H7 (cell line): ENCODE measurements at regions not wholly inside any gene's neighbourhood (a gene's known extent, or its start where the extent isn't known, plus 50 kb on each side); places are given as distances from the start of the nearest gene placed in this dataset.
"Not testable (repeated sequence)": the region's sequence is repeated elsewhere in the genome, so short reads cannot be mapped to it uniquely, and the experiment has no call there.

ENCODE experiments used
- DNase-seq: peaks from one replicate; pipeline ENCODE4 v3.0.0; 2012
- H3K27me3 ChIP-seq: 2 replicates; pipeline ENCODE4 v1.6.0; 2011; ENCODE audit warnings: mild to moderate bottlenecking, low read length; ENCODE audit not compliant: control insufficient read depth, insufficient read depth
- H3K36me3 ChIP-seq: replicated peaks from 2 replicates; pipeline ENCODE4 v1.5.1; 2011; ENCODE audit warnings: low read length; ENCODE audit not compliant: control insufficient read depth, insufficient read depth
- H3K4me3 ChIP-seq: 2 replicates; pipeline ENCODE4 v1.5.1; 2011; ENCODE audit warnings: low read depth, mild to moderate bottlenecking, control low read depth, low read length, moderate library complexity; ENCODE audit not compliant: insufficient read depth

- H3K4me3 ChIP-seq, result no peak overlapping the region
- no peaks in the 10 kb centered on the region for H3K27me3 ChIP-seq
- no peaks in the 10 kb centered on the region for H3K36me3 ChIP-seq
- no peak for DNase-seq
These were observed 369.5 kb upstream of the PHF14 start for GRCh38 chr7:10604128-10604527.

DNA sequence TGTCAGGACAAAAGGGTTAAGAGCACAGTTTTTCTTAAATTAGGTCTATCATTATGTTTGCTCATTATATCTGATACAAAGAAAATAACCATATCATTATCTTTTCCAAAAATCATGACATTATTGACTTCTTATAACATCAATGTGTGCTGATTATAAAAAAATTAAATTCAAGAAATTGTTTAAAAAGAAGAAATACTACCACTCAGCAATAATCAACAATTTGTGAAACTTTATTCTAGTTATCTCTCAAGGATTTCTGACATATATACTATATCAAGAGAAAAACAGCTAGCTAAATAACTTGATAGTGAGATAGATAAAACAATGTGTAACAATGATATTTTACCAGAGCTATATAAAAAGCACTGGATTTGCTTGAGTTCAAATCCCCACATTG lies 360.7 kb upstream of the PHF14 start:
- no peak for DNase-seq
- Histone ChIP-seq H3K4me3 (no peak overlapping the region), H3K27me3 (no peaks in the 10 kb centered on the region), H3K36me3 (no peaks in the 10 kb centered on the region)

DNA sequence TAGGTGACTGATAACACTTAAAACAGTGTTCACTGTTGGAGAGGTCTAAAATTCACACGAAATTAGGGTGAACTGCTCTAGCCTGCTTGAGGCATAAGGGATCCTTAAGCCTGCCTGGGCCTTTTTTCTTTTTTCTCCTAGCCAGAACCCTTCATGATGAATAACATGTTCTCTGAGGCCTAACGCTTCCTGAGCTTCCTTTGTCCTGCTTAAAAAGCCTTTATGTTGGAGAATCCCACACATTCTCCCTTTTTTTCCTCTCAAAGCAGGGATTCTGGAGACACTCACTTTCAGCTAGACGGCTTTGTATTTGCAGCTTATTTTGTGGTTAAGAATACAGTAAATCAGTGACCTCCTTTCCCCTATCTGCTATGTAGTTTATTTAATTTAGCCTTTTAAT lies 354.7 kb upstream of the PHF14 start:
- no peak overlapping the region for H3K4me3 ChIP-seq
- DNase-seq, result peak; percentile 6
- no peaks in the 10 kb centered on the region for H3K27me3 ChIP-seq
- no peaks in the 10 kb centered on the region for H3K36me3 ChIP-seq

DNA sequence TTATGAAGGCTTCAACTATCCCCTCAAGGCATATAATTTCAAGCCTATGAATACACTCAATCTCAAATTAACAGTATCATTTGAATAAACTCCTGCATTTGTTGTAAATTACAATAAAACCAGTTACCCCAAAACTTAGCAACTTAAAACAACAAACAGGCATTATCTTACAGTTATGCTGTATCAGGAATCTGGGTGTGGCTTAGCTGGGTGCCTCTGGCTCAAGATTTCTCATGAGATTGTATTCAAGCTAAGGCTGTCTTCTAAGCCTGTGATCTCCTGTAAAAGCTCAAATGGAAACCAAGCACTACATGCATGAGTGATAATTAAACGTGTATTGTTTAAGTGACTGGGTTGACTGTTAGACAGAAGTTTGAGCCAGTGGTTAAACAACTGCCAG lies 341.0 kb upstream of the PHF14 start:
- Histone ChIP-seq H3K27me3 (no peaks in the 10 kb centered on the region), H3K4me3 (no peak overlapping the region), H3K36me3 (no peaks in the 10 kb centered on the region)
- DNase-seq, result no peak

DNA sequence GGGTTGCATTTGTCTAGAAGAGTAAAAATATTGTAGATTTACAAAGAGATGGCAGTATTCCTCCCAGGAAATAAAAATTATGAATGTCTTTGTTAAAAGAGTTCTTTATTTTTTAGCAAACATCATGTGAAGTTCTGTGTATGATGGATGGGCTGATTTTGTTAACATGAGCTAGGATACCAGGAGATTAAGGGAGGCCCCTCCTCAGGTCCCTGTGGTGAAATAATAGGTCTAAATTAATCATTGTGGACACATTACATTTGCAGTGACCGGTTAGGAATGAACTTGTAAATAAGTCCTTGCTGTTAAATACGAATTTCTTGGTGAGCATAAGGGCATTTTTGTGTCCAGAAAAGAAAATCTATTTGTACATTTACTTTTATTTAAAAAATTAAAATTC lies 339.4 kb upstream of the PHF14 start:
- H3K27me3 ChIP-seq, result no peaks in the 10 kb centered on the region
- H3K4me3 ChIP-seq, result no peak overlapping the region
- no peaks in the 10 kb centered on the region for H3K36me3 ChIP-seq
- no peak for DNase-seq

- Histone ChIP-seq H3K36me3 (no peaks in the 10 kb centered on the region), H3K27me3 (no peaks in the 10 kb centered on the region), H3K4me3 (no peak overlapping the region)
- DNase-seq, result no peak
These were observed 335.7 kb upstream of the PHF14 start for GRCh38 chr7:10637991-10638390.

GRCh38 chr7:10643545-10643944 lies 330.1 kb upstream of the PHF14 start:
- DNase-seq, result no peak

GRCh38 chr7:10644849-10645248 lies 328.8 kb upstream of the PHF14 start:
- Histone ChIP-seq H3K36me3 (no peaks in the 10 kb centered on the region), H3K27me3 (no peaks in the 10 kb centered on the region), H3K4me3 (no peak overlapping the region)
- DNase-seq, result no peak

More at GRCh38 chr7:10643545-10643944, 330.1 kb upstream of the PHF14 start:
- H3K27me3 ChIP-seq, result no peaks in the 10 kb centered on the region
- H3K36me3 ChIP-seq, result no peaks in the 10 kb centered on the region
- no peak overlapping the region for H3K4me3 ChIP-seq

DNA sequence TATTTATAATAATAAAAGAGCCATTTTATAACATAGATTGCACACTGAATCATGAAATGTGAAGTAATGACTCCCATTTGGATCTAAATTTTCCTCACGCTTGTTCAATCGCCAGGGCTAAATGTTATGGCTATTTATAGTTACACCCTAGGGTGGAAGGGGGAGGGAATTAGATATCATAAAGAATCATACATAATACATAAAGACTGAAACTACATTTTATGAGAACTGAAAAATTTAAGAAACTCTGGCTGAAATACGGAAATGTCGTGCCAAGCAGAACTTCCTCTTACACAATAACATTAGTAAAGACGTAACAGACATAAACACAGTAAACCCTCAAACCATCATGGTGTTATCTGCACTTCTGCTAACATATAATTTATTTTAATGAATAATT lies 327.5 kb upstream of the PHF14 start:
- no peak for DNase-seq
- Histone ChIP-seq H3K4me3 (no peak overlapping the region), H3K36me3 (no peaks in the 10 kb centered on the region), H3K27me3 (no peaks in the 10 kb centered on the region)

GRCh38 chr7:10648289-10648688 lies 325.4 kb upstream of the PHF14 start:
- Histone ChIP-seq H3K36me3 (no peaks in the 10 kb centered on the region), H3K4me3 (no peak overlapping the region), H3K27me3 (no peaks in the 10 kb centered on the region)
- no peak for DNase-seq

DNA sequence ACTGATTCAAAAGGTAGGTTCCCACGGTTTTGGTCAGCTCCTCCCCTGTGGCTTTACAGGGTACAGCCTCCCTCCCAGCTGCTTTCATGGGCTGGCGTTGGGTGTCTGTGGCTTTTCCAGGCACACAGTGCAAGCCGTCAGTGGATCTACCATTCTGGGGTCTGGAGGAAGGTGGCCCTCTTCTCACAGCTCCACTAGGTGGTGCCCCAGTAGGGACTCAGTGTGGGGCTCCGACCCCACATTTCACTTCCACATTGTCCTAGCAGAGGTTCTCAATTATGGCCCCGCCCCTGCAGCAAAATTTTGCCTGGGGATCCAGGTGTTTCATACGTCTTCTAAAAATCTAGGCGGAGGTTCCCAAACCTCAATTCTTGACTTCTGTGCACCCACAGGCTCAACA lies 324.6 kb upstream of the PHF14 start:
- H3K27me3 ChIP-seq, DNase-seq, H3K4me3 ChIP-seq, H3K36me3 ChIP-seq: not testable (repeated sequence)

- Histone ChIP-seq H3K36me3 (no peaks in the 10 kb centered on the region), H3K27me3 (no peaks in the 10 kb centered on the region)
- DNase-seq, result no peak
These were observed 318.6 kb upstream of the PHF14 start for GRCh38 chr7:10655031-10655430.

DNA sequence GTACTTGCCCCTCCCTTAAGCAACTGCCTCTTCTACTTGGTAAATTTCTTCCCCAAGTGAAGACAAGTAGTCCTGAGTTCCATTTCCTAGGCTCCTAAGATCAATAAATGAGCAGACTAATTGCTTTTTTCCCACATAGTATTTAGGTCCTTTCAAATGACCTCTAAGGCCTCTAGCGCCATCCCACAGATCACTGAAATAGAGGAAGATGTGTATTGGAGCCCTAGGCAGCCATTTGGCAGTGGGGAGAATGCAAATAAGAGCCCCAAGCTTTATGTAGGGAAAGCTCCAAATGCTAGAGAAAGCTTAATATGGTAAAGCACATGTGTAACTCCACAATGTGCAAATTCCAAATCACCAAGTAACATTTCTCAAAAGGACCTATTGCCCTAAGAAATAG lies 316.5 kb upstream of the PHF14 start:
- Histone ChIP-seq H3K4me3 (no peak overlapping the region), H3K36me3 (no peaks in the 10 kb centered on the region), H3K27me3 (no peaks in the 10 kb centered on the region; the same call in 1 of the 2 replicates)
- peak; percentile 28 for DNase-seq

More at GRCh38 chr7:10655031-10655430, 318.6 kb upstream of the PHF14 start:
- H3K4me3 ChIP-seq, result no peak overlapping the region

DNA sequence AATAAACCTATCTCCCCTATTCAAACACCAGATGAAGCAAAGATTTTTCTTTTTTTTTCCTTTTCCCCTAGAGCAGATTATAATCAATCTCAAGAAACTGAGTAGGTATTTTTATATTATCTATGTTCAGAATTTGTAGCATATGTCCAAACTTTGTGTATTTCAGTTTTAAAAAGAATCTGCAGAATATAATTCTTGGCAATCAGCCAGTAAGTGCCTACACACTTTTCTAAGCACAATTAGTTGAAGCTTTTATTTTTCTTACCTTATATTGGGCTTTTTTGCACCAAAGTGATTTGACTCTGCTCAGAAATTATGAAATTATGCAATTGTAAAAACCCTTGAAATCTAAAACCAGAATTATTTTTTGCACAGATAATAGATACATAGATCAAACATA lies 315.8 kb upstream of the PHF14 start:
- Histone ChIP-seq H3K4me3 (no peak overlapping the region), H3K36me3 (no peaks in the 10 kb centered on the region), H3K27me3 (no peaks in the 10 kb centered on the region; the same call in 1 of the 2 replicates)
- DNase-seq, result no peak

DNA sequence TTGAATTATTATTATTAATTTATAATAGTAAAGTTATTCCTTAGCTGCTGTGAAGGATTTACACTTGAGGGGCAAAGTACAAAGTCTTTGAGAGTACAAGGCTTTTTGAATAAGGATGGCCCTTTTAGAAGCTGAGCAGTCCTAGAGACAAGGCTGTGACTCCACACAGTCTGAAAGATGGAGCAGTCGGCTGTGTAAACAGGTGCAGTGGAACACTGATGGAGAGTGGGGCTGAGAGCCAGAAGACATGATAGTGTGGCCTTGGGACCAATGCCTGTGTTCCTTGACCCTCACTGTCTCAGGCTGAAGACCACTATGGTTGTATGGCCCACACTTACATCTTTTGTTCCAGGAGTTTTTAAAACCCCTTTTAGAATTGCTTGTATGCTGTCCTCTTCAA lies 311.2 kb upstream of the PHF14 start:
- no peaks in the 10 kb centered on the region for H3K36me3 ChIP-seq
- no peak overlapping the region for H3K4me3 ChIP-seq
- DNase-seq, result no peak
- H3K27me3 ChIP-seq, result no peaks in the 10 kb centered on the region; the same call in 1 of the 2 replicates
